GM21515 (cell line): ENCODE measurements at regions not wholly inside any gene's neighbourhood (a gene's known extent, or its start where the extent isn't known, plus 50 kb on each side); places are given as distances from the start of the nearest gene placed in this dataset.
A peak's percentile ranks its signal among the peaks of the same experiment; 100 is the strongest.
"Not testable (repeated sequence)": the region's sequence is repeated elsewhere in the genome, so short reads cannot be mapped to it uniquely, and the experiment has no call there.

Experiments used
- ATAC-seq: cut with Tn5 transposase; IDR thresholded peaks from one replicate; pipeline ENCODE4 v1.9.1; 2021; ENCODE audit not compliant: unreplicated experiment

GRCh38 chrX:125654501-125654900, 334.8 kb downstream of the TEX13C start:
- no peak for ATAC-seq

- no peak for ATAC-seq
Observed at GRCh38 chrX:125673758-125674157, 354.1 kb downstream of the TEX13C start.

DNA sequence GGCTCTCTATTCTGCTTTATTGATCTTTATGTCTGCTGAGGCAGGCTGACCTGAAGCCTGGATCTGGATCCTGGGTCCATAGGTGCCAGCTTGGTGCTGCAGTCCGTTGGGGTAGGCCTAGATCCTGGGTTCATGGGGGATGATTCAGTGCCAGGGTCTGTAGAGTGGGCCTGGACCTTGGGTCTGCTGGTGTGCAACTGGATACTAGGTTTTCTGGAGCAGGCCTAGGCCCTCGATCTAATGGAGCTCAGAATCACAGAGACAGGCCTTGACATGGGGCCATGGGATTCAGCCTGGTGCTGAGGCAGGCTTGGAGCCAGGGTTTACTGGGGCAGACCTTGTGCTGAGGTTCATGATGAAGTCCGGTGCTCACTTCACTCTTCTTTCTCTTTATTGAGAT, 358.6 kb downstream of the TEX13C start:
- no peak for ATAC-seq

DNA sequence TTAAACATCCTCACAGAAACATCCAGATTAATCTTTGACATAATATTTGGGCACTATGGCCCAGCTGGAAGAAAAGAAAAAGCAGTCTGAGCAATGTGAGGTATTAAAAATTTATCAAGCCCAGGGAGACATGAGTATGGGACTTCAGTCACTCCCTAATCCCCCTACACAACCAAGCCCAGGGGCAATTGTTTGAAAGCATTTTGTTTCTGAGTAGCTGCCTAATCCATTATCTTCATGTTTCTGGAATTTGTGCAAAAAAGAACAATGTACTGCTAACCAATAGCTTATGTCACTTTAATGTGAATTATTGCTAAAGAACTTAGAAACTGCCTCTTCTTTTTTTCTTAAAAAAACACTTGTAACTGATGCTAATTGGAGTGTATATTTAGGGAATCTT, 360.7 kb downstream of the TEX13C start:
- no peak for ATAC-seq

GRCh38 chrX:125681058-125681457, 361.4 kb downstream of the TEX13C start:
- peak; percentile 40 for ATAC-seq

DNA sequence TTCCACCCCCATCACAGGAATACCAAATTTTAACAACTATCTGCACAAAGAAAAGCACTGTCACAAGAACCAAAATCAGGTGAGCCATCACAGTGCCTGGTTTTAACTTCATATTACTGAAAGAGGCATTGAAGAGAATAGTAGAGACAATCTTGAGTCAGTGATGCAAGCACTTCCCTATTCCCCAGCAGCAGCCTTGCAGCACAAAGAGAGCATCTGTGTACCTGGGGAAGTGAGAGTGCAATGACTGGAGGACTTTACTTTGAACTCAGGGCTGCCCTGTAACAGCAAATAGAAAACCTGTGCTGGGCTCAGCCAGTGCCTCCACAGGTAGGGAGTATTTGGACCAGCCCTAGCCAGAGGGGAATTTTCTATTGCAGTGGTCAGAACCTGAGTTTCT, 361.8 kb downstream of the TEX13C start:
- ATAC-seq, result peak; percentile 91

GRCh38 chrX:125690522-125690921, 370.9 kb downstream of the TEX13C start:
- not testable (repeated sequence) for ATAC-seq

- no peak for ATAC-seq
Observed at GRCh38 chrX:125694171-125694570, 374.5 kb downstream of the TEX13C start.

DNA sequence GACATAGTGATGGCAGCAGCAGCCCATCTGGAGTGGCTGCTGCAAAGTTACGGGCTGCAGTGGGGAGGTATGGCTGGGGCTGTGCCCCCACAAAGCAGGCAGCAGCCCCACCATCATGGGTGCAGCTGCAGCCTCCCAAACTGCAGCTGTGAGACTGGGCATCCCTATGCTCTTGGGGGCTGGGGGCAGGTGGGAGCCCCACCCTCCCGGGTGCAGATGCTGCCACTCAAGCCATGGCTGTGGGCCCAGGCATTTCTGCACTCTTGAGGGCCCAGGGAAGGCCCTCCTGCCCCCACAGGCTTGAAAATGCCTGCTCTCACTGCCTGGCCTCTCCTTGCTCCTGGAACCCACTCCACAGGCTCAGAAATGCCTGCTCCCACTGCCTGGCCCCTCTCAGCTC, 389.4 kb downstream of the TEX13C start:
- ATAC-seq, result no peak

DNA sequence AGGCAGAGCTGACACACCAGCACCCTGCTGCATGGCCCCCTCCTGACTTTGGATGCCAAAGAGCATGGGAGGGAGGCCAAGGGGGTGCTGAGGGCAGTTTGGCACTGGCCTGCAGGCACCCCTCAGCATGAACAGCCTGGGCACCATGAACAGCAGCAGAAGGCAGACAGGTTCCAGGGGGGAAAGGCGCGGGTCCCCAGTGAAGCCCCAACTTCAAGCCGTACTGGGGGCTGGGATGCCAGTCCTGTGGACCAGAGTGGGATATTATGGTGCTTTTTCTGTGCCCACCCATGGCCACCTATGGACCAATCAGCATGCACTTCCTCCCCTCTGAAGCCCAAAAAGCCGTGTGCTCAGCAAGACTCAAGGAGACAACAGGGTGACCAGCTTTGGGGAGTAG, 389.9 kb downstream of the TEX13C start:
- ATAC-seq, result no peak

GRCh38 chrX:125710403-125711062, 390.9 kb downstream of the TEX13C start:
- no peak for ATAC-seq

DNA sequence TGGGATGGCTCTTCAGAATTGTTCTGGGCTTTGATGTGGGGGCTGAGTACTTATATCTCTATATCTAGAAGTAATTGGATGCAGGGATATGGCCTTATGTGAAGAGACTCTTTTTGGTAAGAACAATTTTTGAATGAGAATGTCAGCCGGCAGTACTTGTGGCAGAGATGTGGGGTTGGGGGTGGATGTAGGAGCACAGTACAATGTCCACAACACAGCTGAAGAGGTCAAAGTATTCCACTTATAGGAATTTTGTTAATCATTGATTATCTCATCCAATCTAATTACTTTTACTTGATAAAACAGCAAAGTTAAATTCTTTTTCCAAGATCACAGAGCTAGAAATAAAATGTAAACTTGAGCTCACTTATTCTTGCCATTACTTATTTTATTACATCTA, 391.4 kb downstream of the TEX13C start:
- ATAC-seq, result no peak

DNA sequence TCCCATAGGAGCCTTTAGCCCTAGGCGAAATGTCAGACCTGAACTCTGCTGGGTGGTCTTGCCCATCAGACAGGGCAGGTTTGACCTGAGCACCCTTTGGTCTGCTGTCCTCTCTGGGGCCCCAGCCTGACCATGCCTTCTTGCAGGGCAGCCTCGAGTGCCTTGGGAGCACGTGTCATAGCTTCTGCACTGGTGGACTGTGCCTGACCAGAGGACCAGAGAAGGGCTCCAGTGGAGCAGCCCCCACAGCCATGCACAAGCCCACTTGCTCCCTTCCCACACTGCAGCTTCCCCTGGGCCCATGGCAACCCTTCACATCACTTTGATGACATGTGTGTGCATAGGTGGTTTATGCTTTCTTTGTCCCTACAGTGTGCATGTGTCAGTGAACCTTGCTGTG, 394.0 kb downstream of the TEX13C start:
- no peak for ATAC-seq

- no peak for ATAC-seq
Observed at GRCh38 chrX:125727117-125727516, 407.4 kb downstream of the TEX13C start.

DNA sequence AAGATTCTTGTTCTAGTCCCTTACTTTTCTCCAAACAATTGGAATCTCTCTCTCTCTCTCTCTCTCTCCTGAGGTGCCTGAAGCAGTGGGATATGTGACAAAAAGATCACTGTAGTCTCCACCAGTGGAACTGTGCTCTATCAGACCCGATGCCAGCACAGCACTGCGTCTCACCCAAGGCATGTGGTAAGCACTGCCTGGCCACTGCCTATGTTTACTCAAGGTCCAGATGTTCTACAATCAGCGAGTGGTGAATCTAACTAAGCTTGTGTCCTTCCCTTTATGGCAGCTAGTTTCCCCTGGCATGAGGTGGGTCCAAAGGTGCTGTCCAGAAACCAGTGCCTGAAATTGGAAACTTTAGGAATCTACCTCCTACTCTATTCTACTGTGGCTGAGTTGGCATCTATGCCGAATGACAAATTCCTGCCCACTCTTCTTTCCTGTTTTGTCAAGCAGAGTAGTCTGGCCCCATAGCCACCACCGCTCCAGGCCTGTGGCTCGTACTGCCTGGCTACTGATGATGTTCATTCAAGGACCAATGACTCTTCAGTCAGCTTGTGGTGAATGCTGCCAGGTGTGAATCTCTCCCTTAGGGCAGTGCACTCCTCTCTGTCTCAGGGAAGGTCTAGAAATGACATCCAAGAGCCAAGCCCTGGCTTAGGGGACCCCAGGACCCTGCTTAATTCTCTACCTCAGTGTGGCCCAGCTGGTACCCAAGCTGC, 416.5 kb downstream of the TEX13C start:
- no peak for ATAC-seq

- no peak for ATAC-seq
Observed at GRCh38 chrX:125742811-125743210, 423.1 kb downstream of the TEX13C start.

DNA sequence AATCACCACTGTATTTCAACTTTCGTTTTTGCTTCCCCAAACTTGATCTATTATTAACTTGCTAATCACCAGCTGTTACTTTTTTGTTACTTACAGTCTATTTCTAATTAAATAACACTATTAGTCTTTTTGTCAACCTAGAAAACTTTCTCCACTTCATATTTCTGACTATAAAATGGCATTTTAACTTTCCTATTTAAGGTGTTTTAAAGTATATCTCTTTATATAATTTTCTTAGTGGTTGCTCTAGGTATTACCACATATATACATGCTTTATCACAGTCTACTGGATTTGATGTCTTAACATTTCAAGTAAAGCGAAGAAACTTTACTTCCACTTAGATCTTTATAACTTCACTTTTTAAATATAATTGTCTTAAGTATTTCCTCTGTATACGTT, 421.2 kb downstream of the DCAF12L2 start:
- ATAC-seq, result no peak

DNA sequence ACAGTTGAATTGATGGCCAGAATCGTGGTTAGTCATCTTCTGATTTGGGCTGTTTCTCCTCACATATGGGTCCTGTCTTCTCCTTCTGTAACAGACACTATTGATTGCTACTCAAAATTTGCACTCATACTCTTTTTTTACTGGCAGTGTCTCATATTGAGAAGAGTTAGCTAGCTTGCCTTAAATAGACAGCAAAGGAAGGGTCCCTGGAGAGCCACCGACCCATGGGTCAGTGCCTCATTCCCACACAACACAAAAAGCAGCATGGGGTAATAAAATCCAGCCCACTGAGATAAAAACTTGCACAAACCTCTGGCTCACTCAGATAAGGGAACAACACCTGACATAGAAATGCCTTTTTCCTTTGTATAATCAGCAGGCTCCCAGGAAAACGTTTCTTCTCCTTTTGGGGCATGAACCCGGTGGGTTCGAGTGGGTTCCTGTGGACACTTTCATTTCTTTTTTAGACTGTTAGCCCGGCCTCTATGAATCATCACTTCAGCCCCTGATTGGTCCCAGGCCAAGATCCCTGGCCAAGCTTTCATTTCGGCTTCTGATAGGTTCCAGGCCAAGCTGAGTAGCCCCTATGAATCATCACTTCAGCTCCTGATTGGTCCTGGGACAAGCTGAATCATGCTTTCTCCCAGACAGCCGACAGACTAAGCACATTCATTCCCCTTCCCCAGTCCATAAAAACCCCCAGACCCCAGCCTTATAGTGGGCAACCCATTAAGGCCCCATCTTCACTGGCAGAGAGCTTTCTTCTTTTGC, 408.1 kb downstream of the DCAF12L2 start:
- ATAC-seq, result no peak

DNA sequence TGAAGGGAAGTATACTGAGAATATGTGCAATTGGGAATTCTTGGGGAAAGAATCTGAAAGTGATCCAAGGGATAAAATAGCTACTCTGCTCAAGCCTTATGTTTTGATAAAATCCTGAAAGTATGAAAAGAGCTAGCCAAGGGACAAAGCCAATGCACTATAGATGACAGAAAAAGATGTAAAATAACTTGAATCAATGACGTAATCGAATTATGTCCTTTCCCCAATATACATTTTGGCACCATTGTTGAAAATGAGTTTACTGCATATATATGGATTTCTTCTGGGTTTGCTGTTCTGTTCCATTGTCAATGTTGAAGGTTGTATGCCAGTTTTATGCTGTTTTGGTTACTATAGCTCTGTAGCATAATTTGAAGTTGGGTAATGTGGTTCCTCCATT, 407.3 kb downstream of the DCAF12L2 start:
- no peak for ATAC-seq

- ATAC-seq, result no peak
Observed at GRCh38 chrX:125762954-125763353, 403.1 kb downstream of the DCAF12L2 start.

- ATAC-seq, result no peak
Observed at GRCh38 chrX:125765347-125765746, 400.7 kb downstream of the DCAF12L2 start.

DNA sequence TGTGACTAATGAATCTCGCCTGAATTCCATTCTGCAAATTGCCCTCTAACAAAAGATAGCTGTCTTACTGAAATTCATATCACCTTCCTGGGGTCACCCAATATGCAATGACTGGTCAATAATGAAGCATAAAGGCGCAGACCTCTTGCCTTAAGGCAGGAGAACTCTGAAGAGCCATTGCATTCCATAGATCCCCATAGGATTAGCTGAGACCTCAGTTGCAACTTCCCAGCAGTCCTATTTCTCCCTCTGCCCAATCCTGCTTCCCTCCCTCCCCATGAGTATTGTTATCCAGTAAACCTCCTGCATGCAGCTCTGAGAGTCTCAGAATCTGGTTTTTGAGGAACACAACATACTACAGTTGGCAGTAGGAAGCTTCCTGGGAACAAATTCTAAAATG, 396.5 kb downstream of the DCAF12L2 start:
- no peak for ATAC-seq
